Kasumi-1 (cell line): ENCODE measurements at regions not wholly inside any gene's neighbourhood (a gene's known extent, or its start where the extent isn't known, plus 50 kb on each side); places are given as distances from the start of the nearest gene placed in this dataset.
A peak's percentile ranks its signal among the peaks of the same experiment; 100 is the strongest.
"Not testable (repeated sequence)": the region's sequence is repeated elsewhere in the genome, so short reads cannot be mapped to it uniquely, and the experiment has no call there.

Experiments used
- DNase-seq, 2 experiments: peaks; one replicate each; lab custom pipeline; 2025; lab: John Stamatoyannopoulos, UW

DNA sequence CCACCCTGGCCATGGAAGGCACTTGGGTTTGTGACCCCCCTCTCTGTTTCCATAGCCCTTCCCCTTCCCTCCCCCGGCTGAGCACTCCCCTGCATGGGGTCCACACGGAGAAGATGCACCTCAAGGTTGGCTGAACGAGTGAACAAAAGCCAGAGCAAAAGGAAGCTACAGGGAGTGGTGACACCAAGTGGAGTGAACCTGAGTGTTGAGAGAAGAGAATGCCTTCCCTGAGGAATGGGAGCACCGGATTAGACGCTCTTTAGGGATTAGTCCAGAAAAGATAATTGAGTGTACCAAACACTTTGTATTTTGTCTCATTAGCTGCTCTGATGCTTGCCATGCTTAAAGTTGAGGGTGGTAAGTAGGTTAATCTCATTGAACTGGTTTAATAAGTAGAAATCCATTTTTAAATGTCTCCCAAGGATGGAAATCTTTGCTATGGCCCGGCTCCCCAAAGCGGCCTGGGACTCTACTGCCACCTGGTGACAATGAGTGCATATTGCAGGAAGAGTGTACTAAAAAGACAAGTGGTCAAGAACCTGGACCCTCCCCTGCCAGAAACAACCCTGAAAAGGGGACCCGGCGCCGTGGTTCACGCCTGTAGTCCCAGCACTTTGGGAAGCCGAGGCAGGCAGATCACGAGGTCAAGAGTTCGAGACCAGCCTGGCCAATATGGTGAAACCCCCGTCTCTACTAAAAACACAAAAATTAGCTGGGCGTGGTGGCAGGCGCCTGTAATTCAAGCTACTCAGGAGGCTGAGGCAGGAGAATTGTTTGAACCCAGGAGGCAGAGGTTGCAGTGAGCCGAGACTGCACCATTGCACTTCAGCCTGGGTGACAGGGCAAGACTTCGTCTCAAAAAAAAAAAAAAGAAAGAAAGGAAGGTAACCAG lies 150.6 kb upstream of the ZC3H12A start:
- peak; percentile 16 to 43 for DNase-seq

DNA sequence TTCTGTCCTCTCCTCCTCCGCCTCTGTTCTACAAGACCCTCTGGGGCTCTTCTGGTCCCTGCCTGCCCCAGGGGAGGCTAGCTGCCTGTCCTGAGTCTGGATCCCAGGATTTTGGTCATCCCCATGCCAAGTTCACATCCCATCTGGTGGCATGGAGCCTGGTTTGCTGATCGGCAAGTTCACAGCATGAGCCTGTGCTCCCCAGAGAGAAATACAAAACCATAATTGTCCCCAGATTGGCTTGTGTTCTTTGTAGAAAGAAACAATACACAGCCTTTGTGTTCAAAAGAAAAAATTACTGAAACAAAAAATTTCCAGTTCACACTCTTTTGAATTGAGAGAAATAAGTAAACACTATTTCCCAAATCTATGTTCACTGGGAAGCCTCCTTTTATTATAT lies 149.4 kb upstream of the ZC3H12A start:
- DNase-seq, result no peak

DNA sequence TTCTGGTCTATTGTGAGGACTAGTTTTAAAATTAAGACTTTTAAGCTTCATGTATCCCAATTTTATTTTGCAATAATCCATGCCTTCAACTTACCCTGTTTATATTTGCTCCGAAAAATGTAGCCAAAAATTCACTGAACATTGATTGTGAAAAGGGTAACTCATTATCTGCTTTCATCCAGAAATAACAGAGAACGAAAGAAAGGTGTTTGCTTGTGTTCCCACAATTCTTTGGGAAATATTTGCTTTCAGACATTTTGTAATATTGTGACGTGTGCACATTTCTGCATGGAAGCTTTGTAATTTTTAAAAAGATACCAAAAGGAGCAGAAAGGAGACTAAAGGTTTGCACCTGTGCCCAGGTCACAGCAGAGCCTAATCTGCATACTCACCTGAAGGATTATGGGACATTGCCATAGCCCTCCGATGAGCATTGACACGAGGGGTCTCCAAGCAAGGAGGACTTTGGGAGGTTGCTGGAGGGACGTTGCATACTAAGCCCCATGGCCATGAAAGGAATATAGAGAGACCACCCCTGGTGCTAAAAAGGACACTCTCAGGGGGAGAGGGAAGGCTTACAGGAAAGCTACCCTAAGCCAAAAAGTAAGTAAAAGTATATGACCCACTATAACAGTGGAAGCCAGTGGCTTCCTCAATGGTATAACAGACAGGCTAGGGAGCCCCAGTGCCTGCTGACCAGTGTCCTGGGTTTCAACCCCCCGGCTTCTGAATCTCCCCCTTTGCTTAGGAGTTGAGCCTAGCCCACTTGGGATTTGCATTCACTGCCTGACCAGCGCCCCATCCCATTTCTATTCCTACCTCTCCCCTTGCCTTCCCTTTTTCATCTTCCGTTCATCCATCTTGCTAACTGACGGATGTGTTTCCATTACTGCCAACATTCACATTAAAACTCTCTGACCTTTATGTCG lies 148.6 kb upstream of the ZC3H12A start:
- DNase-seq, result no peak

DNA sequence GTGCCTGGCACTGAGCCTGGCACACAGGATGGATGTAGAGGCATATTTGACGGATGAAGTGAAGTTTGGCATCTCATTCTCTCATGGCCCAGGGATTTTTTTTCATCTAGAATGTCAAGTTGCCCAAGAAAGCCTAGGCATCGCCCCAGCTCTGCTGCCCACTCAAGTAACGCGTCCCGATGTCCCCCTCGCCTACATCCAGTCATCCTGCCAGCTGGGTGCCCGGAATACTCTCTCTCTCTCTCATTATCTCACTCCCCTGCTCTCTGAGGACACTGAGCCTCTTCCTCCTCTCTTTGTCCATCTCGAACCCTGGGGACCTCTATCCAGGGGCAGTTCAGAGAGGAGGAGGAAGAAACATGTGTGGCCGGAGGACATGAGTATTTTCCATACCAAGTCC lies 142.3 kb upstream of the ZC3H12A start:
- DNase-seq, result no peak

DNA sequence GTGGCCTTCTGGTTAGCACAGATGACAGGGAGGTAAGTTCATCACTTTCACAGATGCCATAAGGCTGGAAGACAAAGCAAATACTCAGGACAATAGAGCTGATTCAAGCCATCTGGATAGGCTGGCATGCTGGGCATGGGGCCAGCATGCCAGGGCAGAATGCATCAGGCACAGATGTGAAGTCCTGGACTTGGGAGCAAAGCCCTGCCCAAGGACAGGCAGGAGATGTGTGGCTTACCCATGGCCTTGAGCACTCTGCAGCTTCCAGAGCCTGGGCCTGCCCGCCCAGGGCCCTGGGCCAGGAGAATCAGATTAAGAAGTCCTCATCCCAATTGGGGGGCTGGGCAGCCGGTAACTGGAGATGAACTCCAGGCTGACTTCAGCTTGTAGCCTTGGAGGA lies 135.7 kb upstream of the ZC3H12A start:
- no peak for DNase-seq

DNA sequence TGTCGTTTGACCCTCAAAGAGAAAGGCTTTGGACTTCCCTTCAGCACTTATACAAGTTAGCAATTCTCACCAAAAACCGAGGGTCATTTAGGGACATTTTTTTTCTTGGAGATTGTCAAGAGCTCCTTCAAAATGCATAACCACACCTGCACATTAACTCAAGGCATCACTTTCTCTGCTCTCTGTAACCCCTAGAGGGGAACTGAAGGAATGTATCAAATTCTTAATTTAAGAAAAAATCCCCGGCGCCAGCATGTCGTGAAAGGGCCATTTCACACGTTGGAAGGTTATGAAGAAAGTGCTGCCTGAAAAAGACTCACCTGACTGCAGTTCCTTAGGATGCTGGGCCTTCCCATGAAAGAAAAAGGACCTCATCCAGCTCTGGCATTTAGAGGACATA lies 131.6 kb upstream of the ZC3H12A start:
- DNase-seq, result no peak

DNA sequence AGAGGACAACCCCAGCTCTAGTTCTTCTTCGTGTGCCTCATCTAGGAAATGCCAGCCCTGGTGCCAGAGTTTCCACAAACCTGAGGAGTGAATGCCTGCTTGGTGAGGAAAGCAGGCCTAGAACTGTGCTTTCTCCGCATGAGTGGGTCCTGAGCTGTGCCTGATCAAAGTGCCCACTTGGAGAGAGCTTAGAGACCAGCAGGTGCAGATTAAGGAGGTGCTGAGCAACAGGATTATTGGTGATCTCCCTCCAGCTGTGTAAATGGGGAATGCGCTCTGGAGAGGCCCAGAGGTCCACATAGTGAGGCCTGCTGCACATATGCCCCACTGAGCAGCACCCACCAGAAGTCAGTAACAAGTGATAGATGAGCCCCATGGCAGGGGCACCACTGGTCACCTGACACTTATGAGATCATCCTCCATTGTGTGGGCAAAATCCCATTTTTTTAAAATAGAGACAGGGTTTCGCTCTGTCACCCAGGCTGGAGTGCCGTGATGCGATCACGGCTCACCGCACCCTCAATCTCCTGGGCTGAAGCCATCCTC lies 127.2 kb upstream of the ZC3H12A start:
- no peak for DNase-seq

DNA sequence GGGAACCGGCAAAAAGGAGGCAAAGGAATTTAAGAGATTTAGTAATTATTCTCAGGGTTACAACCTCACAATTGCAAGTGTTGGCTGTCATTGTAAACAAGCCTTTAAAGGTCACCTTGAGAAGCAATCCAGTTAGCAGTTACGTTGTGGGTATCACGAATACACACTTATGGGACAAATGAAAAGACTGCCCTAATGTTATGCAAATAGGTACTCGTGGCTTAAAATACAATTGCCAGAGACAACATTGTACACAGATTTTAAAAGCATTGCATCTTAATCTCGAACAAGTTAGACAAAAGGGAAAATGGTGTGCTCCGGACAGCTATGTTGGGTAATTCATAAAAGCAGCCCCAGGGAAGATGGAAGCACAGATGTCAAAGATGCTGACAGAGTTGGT lies 120.5 kb upstream of the ZC3H12A start:
- DNase-seq, result no peak

DNA sequence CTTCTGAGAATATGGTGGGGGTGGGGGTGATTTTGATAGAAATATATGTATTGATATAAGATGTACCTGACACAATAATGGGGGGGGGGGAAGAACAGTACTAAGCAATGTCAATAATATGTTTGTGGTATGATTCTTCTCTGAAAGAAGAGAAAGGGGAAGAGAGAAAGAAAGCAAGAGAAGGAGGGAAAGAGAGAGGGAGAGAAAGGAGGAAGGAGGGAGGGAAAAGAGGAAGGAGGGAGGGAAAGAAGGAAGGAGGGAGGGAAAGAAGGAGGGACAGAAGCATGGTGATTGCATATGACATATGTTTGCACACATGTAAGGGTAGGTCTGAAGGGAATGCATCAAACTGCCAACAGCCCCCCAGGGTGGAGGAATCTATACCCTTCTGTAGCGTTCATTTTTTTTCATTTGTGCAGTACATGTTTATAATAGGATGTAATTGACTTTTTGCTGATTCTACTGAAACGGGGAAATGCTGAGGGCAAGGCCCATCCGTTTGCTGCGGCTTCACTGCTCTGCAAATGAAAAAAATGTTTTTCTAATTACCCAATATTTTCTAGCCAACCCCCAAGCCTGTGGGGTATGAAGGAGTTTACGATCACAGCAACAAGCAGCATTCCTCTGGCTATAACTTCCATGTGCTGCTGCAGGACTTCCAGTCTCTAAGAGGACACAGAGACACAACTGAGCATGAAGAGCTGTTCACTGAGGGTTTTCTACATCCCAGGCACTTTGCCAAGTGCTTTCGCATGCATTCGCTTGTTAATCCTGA lies 119.3 kb upstream of the ZC3H12A start:
- DNase-seq, result no peak

DNA sequence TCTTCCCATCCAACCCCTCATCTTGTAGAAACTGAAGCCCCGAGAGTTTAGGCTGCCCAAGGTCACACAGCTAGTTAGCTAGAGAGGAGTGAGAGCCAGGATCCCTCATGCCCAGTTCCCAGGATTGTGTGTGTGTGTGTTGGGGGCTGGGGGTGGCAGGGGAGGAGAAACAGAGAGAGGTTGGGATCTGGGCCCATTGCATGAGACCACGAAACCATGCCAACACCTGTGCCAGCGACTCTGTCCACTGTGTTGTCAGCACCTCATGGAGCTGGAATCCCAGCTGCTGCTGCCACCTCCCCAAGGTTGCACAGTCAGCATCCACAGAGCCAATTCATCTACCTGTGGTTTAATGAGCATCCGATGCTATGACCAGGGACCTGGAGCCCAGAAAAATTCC lies 115.4 kb upstream of the ZC3H12A start:
- no peak for DNase-seq

DNA sequence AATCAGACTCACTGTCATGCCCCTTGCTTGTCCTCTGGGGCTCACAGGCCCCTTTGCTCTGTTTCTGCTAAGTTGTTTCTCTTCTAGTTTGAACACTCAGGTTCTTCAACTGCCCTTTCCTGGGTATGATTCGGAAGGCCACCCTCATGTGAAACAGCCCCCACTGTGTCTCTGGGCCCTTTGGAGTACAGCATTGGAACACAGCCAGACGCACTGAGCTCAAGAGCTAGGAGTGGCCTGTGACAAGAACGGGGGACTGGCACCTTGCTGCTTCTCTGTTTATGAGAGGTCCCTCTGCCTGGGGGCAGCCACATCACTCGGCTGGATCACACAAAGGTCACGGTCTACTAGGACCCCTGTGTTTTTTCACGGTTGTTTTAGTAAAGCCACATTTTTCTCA lies 114.4 kb upstream of the ZC3H12A start:
- no peak for DNase-seq

DNA sequence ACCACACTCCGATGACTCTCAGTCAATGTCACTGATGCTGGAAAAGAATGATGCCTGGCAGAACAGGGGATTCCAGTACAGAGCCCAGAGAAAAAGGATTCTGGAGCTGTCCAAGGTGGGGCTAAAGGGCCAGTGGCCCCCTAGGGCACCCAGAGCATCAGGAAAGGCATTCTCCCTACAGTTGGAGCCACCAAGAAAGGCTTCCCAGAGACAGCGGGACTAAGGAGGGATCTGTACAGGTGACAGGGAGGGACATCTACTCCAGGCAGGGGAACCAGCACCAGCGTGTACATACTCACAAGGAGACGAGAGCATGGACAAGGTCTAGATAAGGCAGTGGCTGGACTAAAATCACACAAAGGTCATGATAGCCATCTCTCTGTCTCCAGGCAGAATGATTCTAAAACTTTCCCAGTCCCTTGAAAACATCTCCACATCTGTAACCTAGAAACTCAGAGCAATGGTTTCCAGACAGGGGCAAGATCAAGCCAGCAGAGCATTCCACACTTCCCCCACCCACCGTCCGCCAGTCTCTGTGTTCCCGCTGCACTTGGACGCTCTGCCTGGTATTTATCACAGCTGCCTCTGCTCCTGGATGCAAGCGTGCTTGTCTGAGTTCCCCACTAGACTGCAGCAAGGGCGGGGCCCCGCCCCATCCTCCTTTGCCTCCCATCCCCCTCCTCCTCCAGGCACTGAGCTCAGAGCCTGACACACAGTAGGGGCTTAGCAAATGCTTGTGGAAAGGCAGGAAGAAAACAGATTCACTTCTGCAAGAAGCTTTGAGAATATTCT lies 111.6 kb upstream of the ZC3H12A start:
- no peak for DNase-seq

DNA sequence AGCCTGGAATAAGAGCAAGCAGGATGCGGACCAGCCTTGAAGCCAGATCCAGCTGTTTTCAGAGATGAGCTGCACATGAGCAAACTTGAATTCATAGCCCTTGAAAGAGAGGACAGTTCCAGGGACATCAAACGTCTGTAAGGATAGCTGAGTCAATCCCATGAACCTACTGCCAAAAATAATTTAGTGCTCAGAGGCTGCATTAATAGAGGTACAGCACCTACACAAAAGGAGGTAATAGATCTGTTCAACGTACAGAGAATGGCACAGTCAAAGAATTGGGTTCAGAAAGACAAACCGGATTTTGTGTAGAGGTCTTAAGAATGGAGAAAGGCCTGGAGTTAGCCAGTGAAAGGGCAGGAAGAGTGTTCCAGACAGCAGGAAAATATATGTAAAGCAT lies 110.8 kb upstream of the ZC3H12A start:
- DNase-seq, result no peak

DNA sequence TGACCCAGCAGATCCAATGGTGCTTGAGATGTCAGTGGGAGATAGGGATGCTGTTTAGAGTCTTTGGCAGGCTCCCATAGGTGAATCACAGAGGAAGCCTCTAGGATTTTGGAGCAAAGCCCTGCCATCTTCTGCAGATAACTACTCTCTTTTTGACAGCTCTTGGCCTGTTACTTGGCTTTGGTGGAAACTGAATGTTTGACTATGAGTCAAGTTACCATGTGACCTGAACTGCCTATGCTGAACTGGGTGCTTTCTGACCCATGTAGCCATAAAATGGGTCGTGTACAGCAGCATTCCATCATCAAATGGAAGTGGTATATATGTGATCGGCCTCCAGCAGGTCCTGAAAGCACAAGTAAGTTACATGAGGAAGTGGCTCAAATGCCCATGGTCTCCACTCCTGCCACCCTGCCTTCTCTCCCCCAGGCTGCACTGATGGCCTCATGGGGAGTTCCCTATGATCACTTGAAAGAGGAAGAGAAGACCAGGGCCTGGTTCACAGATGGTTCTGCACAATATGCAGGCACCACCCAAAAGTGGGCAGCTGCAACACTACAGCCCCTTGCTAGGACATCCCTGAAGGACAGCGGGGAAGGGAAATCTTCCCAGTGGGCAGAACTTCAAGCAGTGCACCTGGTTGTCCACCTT lies 105.6 kb upstream of the ZC3H12A start:
- DNase-seq, result not testable (repeated sequence)

DNA sequence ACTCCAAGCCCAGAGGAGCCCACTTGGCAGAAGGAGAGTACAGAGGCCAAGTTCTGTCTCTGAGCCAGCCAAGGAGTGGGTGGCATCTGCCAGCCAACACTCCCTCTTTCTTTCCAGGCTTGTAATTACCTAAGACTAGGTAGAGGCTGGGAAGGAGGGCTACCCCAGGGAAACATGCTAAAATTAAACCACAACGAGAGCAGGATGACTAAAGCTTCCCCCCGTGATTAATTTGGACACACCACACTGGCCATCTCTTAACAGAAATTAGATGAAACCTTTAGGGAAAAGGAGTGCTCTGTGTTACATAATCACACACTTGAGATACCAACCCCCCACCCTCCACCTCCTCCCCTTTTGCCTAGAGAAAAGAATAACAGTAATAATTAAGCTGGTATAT lies 102.1 kb upstream of the ZC3H12A start:
- DNase-seq, result no peak

DNA sequence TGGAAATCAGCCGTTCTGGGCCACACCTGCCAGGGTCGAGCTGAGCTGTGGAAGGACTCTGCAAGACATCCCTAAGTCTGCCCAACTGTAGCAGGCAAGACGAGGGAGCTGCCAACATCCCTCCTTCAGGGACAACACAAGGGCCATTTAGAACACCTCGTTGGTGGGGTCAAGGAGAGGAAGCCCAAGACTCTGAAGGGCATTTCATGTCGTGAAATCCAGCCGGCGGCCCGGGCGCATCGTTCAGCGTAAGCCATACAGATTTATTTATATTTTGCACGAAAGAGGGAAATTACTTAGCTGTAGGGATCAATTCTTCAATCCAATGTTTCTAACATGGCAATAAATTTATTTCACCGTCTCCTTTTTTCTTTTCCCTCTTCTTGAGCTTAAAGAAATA lies 101.7 kb upstream of the ZC3H12A start:
- no peak for DNase-seq

DNA sequence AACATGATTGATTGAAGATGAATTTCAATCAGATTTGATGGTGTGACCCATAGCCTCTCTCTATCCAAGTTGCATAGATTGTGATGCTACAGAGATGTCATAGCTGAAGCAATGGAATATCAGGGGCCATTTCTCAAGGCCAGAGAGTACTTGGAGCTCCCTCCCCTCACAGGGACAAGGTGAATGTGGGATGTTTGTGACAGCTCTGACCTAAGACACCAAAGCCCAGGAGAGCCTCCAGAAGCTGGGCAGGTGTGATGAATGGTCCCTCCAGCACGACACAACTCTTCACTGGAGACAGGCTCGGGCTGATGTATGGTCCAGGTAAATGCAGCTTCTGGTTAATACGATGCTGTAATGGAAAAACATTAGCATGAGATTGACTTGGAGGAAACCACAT lies 101.0 kb upstream of the ZC3H12A start:
- DNase-seq, result no peak

DNA sequence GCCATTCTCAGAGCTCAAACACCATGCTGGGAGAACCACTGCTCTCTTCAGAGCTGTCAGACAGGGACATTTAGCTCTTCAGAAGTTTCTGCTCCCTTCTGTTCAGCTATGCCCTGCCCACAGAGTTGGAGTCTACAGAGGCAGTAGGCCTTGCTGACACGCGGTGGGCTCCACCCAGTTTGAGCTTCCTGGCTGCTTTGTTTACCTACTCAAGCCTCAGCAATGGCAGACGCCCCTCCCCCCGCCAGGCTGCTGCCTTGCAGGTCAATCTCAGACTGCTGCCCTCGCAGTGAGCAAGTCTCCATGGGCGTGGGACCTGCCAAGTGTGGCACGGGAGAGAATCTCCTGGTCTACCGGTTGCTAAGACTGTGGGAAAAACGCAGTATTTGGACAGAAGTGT lies 93.8 kb upstream of the ZC3H12A start:
- not testable (repeated sequence) for DNase-seq

DNA sequence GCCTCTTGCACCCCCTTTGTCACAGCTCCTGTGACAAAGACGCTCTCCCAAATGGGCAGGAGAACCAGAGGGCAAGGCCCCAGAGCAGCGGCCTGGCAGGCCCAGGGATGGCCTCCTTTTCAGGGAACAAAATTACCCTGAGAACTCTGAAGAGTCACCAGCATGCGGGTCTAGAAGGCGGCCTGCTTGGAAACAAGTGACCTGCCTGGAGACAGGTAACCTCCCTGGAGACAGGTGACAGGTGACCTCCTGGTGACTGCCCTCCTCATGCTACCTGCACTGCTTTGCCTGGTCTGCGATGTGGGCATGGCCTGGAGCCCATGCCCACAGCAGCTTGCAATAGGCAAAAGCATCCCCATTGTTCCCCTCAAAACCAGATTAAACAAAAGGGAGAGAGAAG lies 86.5 kb upstream of the ZC3H12A start:
- DNase-seq, result no peak

DNA sequence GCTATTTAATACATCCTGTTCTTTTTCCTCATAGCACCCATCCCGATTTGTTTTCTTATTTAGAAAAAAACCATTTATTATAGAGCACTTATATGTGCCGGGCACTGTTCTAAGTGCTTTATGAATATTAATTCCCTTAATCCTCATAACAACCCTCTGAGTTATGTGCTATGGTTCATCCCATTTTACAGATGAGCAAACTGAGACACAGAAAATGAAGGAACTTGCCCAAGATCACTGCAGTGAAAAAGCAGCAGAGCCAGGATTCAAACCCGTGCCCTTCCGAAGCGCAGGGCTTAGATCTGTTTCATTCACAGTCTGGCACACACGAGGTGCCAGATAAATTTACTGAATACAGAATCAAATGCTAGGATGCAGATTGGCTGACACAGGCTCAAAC lies 85.1 kb upstream of the ZC3H12A start:
- DNase-seq, result no peak
